Stimulated activated CD4-positive, alpha-beta T cell treated with anti-CD3 and anti-CD28 coated beads, Interleukin-2, amount 100 ng/mL, for 24 hours (primary cell): ENCODE measurements at regions not wholly inside any gene's neighbourhood (a gene's known extent, or its start where the extent isn't known, plus 50 kb on each side); places are given as distances from the start of the nearest gene placed in this dataset.

ENCODE experiments used
- DNase-seq, 2 donors: peaks; one replicate each; pipeline ENCODE4 v3.0.0-alpha.2; 2020

DNA sequence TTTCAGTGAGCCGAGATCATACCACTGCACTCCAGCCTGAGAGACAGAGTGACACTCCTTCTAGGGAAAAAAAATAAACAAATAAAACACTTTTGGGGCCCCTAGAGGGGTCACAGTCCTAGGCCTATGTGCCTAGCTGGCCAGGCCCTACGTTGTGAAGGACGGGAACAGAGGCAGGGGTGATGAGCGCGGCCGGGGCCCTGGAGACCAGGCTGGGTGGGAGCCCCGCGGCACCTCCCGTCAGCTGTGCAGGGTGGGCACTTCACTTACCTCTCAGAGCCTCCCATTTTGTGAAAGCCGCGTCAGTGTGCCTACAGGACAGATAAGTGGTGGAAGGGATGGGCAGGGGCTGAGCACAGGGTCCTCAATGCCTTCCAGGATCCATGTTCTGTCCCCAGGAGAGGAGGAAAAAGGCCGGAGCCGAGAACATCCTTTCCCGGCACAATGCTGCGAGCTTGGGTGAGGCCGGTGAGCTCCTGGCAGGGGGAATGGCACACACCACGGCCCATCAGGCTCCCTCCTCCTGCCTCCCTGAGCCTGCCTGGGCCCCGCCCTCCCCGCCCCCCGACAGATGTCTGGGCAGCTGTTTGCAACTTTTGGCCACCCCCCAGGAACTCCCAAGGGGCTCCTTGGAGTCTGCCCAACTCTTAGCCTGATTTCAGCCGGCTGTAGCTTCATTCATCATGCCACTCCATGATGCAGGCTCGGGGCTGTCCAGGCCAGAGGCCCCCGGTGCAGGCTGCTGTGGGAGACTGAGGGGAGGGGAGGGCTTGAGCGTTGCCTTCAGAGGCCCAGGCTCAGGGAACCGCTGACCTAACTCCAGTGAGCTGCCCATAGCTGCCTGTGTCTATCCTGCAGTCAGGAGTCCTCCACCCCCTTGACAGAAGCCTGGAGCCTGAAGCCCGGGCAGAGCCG, 196.5 kb downstream of the TFCP2L1 start:
- DNase-seq = no peak

DNA sequence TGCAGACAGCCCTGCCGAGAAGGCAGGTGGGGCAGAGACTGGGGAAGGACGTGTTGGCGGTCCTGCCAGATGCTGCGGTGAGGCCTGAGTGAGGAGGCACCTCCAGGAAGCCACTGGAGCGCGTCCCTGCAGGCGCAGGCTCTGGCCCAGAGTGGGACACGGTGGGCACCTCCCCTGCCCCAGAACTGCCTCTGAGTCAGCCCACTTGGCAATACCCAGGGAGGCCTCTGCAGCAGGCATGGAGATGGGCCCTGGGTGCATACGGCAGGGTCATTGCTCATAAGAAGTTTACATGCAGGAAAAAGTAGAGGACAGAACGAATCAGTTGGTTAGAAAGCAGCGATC, 195.9 kb downstream of the TFCP2L1 start:
- DNase-seq = no peak

DNA sequence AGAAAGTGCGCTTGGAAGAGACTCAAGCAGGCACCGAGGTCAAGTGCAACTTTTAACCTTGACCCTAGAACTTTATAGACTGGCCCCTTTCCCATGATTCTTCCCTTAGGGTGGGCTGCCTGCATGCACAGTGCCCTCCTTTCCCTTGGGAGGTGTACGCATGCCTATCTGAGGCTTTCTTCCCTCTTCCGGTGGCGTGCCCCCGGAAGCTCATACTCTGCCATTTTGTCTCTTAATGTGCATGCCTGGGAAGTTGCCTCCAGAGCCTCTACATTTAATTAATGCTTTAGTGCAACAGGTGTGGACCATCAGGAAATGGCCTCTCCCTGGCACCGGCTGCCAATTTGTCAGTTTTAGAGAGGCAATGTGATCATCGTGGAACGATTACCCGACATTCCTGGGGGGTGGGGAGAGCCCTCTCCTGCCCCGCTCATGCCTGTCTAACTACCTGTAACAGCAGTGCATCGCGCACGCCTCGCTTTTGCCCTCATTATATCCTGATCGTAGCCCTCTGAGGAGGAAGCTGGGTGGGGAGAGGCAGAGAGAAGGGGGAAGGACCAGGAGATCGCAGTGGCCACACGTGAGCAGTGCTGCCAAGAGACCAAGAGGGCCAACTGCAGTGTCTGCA, 194.8 kb downstream of the TFCP2L1 start:
- DNase-seq = no peak

DNA sequence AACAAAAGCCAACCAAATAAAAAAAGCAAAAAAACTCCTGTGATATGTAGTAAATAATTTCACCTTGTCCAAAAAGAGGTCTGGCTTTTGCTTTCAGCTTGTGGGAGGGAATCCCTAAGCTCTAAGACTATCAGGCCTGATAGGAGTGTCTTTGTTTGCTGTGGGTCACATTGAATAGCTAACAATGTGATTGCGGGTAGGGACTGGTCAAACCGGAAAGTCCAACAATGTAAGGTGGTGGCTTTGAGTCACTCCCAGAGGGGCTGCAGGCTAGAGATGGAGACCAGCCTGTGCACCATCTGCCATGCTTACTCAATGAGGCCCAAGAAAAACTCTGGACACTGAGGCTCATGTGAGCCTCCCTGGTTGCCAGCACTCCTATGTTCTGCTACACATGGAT, 192.9 kb downstream of the TFCP2L1 start:
- no peak for DNase-seq

DNA sequence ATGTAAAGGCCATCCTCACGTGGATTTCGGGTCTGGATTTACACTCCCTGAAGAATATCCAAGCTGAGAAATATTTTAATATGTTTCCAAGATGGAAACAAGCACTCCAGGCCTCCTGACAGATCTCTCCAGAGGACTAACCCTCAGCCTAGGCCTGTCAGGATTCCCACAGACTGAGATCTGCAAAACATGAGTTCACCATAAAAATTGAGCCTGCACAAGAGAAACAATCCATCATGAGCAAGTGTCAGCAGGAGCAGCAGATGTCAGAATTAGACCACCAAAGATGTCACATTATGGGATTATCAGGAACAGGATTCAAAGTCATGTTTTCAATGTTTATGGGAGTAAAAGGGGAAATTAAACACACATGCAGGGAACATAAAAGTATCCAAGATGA, 191.3 kb downstream of the TFCP2L1 start:
- DNase-seq = no peak

DNA sequence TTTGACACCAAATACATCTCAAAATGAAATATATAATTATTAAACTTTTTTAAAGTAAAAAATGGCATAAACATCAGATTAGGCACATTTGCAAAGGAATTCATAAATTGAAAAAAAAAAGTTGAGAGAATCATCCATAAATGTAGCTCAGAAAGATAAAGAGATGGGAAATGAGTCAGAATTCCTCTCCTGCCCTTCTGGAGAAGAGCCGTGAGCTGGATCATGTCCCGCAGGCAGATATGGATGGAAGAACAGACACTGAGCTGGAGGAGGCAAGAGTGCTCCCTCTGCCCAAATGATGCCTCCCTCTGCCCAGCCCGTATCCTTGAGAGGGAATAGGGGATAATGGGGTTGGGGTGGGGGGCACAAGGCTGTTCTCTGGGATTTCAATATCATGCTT, 190.9 kb downstream of the TFCP2L1 start:
- no peak for DNase-seq

GRCh38 chr2:121094845-121095244, 190.2 kb downstream of the TFCP2L1 start:
- no peak for DNase-seq

- DNase-seq = peak in 1 of 2 donors; percentile 46
Observed at GRCh38 chr2:121095257-121096080, 189.5 kb downstream of the TFCP2L1 start.

DNA sequence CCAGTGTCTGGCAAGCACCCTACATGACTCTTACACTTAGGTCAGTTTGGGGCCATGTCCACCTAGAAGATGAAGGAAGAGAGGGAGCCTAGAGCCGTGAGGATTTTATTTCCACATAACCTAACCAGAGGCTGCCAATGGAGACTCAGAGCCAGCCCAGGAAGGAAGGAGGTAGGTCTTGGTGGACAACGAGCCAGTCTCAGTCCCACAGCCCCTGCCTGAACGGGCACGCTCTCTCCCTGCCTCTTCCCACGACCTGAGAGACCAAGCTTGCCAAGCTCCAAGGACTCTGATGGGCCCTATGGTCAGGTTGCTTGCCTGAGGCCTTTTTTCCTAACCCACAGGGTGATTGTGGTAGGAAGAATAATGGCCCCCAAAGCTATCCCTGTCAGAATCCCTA, 188.4 kb downstream of the TFCP2L1 start:
- no peak for DNase-seq

DNA sequence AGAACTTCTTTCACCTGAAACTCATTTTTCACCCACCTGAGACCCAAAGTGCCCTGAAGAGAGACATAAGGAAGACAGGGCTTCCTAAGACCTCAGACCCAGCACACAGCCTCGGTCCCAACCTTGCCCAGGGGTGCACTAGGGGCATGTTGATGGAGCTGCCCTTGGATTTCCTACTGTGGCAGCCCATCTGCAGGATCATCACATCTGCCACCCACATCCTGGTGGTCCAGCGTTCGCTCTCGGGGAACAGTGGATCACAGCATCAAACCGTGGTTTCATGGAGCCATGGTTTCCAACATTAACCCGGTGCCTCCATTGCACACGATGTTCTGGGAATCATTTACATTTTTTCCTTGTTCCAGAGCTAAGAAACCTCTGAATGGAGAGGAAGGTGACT, 186.4 kb downstream of the TFCP2L1 start:
- DNase-seq = no peak

DNA sequence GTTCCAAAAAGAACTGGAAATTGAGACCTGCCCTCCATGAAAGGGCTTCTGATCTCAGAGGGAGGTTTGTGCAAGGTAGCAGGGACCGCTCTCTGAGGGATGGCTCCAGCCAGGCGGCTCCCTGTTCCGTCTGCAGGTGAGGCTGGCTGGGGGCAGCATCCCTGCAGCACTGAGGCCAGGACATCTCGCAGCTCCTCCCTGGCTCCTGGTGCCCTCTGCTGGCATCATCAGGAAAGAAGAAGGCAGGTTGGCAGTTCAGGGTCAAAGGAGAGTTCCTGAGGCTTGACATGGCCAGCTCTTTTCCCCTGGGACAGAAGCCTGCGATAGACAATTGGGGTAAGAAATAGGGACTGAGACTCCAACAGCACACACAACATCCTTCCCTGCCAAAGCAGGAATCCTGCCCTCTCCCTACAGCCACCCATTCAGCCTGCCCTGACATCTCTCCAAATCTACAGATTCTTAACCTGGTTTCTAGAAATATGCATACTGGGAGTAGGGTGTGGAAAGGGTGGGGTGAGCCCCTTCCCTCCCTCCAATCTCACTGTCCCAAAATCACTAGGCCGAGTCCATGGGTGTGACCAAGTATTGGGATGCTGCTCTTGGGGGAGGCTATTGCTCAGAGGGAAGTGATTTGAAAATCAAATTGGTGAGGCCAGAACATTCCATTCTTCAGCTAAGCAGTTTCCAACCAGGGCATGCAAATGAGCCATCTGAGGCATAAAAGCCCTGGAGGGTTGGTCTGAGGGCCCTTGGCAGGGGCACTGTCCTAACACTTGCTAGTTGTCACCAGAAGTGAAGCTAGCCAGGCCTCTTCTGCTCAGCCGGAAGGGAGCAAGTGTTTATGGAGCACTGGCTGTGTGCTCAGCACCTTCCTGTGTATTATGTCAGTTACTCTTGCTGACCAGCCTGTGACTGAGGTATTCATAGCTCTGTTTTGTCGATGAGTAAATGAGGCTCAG, 185.4 kb downstream of the TFCP2L1 start:
- no peak for DNase-seq

GRCh38 chr2:121101093-121101715, 183.8 kb downstream of the TFCP2L1 start:
- no peak for DNase-seq

DNA sequence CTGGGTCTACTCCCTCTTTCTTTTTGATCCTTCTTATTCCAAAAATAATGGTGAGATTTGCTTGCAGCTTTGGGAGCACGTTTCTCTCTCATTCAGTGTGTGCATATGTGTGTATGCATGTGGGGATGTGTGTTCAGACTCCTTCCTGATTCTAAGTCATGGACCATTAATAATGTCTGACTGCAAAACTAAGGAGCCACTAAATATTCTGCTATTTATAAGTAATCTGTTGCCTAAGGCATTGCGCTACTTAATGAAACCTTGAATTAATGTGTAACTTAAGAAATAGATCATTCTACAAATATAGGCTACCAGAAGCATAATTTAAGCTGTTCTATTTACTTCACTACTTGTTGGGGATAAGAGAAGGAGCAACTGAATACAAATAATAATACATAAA, 182.1 kb downstream of the TFCP2L1 start:
- DNase-seq = no peak

- DNase-seq = no peak
Observed at GRCh38 chr2:121103960-121104359, 181.0 kb downstream of the TFCP2L1 start.

DNA sequence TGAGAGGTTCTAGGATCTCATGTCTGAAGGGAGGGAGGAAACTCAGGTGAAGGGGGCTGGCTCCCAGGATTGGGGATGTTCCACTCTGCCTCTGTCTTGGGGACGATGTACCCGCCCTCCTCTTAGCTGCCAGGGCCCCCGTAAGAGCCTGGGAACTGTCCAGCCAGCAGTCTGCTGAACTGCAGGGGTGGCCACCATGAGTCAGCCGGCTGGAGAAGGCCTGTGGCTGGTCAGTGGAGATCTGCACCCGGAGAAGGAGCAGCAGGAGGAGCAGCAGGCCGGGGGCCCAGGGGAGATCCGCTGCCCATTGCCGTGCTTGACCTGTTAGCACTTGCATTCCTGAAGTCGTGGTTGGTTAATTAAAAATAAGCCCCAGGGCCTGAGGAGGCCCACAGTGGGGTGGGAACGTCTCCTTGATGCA, 180.3 kb downstream of the TFCP2L1 start:
- DNase-seq = no peak

- no peak for DNase-seq
Observed at GRCh38 chr2:121110924-121111323, 174.1 kb downstream of the TFCP2L1 start.

GRCh38 chr2:121118951-121119350, 166.1 kb downstream of the TFCP2L1 start:
- no peak for DNase-seq

GRCh38 chr2:121120411-121120810, 164.6 kb downstream of the TFCP2L1 start:
- no peak for DNase-seq

- DNase-seq = no peak
Observed at GRCh38 chr2:121120991-121121390, 164.0 kb downstream of the TFCP2L1 start.

GRCh38 chr2:121121661-121122060, 163.3 kb downstream of the TFCP2L1 start:
- DNase-seq = no peak

GRCh38 chr2:121123268-121123667, 161.7 kb downstream of the TFCP2L1 start:
- DNase-seq = no peak

DNA sequence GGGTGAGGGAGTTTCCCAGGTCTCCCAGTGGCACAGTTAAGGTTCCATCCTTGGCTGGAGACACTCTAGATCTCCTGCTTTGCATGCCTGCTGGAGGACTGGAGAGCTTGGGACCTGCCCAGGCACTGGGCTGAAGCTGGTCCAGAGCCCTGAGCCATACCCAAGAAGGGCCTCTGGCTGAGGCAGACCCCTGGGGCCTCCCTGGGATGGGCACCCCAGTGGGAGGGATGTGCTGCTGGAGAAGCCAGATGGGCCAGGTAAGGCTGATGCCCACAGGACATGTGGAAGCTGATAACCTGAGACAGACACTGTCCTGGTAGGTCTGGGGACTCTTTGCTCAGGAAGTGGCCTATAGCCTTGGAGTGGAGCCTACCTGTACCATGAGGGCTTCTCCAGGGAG, 160.7 kb downstream of the TFCP2L1 start:
- no peak for DNase-seq
